Esophagus muscularis mucosa (tissue), 2 donors: ENCODE measurements at regions not wholly inside any gene's neighbourhood (a gene's known extent, or its start where the extent isn't known, plus 50 kb on each side); places are given as distances from the start of the nearest gene placed in this dataset.
"Not testable (repeated sequence)": the region's sequence is repeated elsewhere in the genome, so short reads cannot be mapped to it uniquely, and the experiment has no call there.

Experiments
- POLR2A ChIP-seq: fragments of 450-650 bp; IDR thresholded peaks from one replicate; pipeline ENCODE4 v1.6.1; 2017; ENCODE audit warnings: antibody characterized with exemption, moderate library complexity, mild to moderate bottlenecking, low read depth
- POLR2AphosphoS5 ChIP-seq, 2 donors: sonication (generic); formaldehyde crosslinking; IDR thresholded peaks; one replicate each; pipeline ENCODE4 v1.6.1; 2017; ENCODE audit warnings: antibody characterized with exemption in 2 of 2

DNA sequence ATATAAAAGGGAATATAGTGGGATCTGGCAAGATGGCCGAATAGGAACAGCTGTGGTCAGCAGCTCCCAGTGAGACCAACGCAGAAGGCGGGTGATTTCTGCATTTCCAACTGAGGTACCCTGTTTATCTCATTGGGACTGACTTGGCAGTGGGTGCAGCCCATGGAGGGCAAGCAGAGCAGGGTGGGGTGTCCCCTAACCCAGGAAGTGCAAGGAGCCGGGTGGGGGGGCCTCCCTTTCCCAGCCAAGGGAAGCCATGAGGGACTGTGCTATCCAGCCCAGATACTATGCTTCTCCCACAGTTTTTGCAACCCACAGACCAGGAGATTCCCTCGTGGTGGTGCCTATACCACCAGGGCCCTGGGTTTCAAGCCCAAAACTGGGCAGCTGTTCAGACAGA, 342.4 kb downstream of the RPS29 start:
- TF ChIP-seq POLR2AphosphoS5 (IDR thresholded peaks at IDR 0.05); POLR2A: not testable (repeated sequence)
